ENCODE measurements at regions not wholly inside any gene's neighbourhood (a gene's known extent, or its start where the extent isn't known, plus 50 kb on each side); places are given as distances from the start of the nearest gene placed in this dataset.
"Not testable (repeated sequence)": the region's sequence is repeated elsewhere in the genome, so short reads cannot be mapped to it uniquely, and the experiment has no call there.

DNA sequence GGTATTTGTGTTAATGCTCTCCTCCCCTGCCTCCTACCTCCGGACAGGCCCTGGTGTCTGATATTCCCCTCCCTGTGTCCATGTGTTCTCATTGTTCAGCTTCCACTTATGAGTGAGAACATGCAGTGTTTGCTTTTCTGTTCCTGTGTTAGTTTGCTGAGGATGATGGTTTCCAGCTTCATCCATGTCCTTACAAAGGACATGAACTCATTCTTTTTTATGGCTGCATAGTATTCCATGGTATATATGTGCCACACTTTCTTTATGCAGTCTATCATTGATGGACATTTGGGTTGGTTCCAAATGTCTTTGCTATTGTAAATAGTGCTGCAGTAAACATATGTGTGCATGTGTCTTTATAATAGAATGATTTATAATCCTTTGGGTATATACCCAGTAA is 105.2 kb upstream of the SNX2 start:
- WGBS (ENCODE audit: insufficient coverage), result no CpG with 5 or more reads among the region's 1 CpG
- DNase-seq; H3K36me3 Mint-ChIP-seq; H3K27ac Mint-ChIP-seq; H3K9me3 ChIP-seq; H3K9me3 Mint-ChIP-seq; H3K36me3 ChIP-seq (ENCODE audit: control insufficient read depth in 2 of 2, extremely low read depth in 1 of 2, insufficient read depth in 1 of 2, low read length in 1 of 2); ATAC-seq (replicated peaks in 1 of 4); H3K27me3 ChIP-seq (replicated peaks in 1 of 2; ENCODE audit: control insufficient read depth in 2 of 2, extremely low read depth in 1 of 2, insufficient read depth in 2 of 2, low read length in 1 of 2); H3K4me3 Mint-ChIP-seq; H3K27ac ChIP-seq (ENCODE audit: low read length); POLR2A ChIA-PET; H3K4me1 ChIP-seq (ENCODE audit: control insufficient read depth in 1 of 2, extremely low read depth in 1 of 2, insufficient read depth in 2 of 2, low read length in 2 of 2); H3K4me1 Mint-ChIP-seq; CTCF ChIA-PET; H3K4me3 ChIP-seq (ENCODE audit: control insufficient read depth in 1 of 2, extremely low read depth in 1 of 2, low read length in 1 of 2): not testable (repeated sequence)
- peaks cover 15 to 18% of the 10 kb centered on the region in 2 donors for H3K27me3 Mint-ChIP-seq

DNA sequence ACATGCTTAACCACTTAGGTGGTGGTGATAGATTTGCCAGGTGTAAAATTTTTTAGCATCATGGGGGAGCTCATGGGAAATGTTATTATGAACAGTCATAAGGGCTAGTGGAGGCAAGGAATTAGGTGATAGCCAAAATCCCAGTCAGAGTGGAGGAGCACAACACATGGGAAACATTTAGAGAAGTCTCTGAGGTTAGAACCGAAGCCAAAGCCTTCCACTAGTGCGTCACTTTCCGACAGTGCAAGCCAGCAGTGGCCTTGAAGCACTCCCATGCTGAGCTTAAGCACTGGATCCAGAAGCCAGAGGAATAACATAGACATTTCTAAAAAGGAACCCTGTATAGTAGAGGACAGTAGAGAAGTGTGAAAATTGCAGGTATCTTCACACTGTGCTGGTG is 101.5 kb upstream of the SNX2 start:
- no peak for DNase-seq
- no peaks in the 10 kb centered on the region for H3K4me1 ChIP-seq (ENCODE audit: control insufficient read depth in 1 of 2, extremely low read depth in 1 of 2, insufficient read depth in 2 of 2, low read length in 2 of 2)
- CTCF ChIA-PET, result no interaction called here
- H3K27me3 Mint-ChIP-seq, result peaks cover 18 to 22% of the 10 kb centered on the region in 2 donors
- no peaks in the 10 kb centered on the region for H3K36me3 ChIP-seq (ENCODE audit: control insufficient read depth in 2 of 2, extremely low read depth in 1 of 2, insufficient read depth in 1 of 2, low read length in 1 of 2)
- no peak overlapping the region for H3K4me3 ChIP-seq (ENCODE audit: control insufficient read depth in 1 of 2, extremely low read depth in 1 of 2, low read length in 1 of 2)
- H3K9me3 Mint-ChIP-seq, result peaks cover 0 to 8% (median 8%) of the 10 kb centered on the region in 3 donors
- ATAC-seq (replicated peaks in 1 of 4), result no peak
- H3K27ac Mint-ChIP-seq, result no peak overlapping the region
- no peak overlapping the region for H3K27ac ChIP-seq (ENCODE audit: low read length)
- no peaks in the 10 kb centered on the region for H3K4me1 Mint-ChIP-seq
- H3K9me3 ChIP-seq, result no peaks in the 10 kb centered on the region
- H3K36me3 Mint-ChIP-seq, result no peaks in the 10 kb centered on the region
- no peak overlapping the region for H3K4me3 Mint-ChIP-seq
- H3K27me3 ChIP-seq (replicated peaks in 1 of 2; ENCODE audit: control insufficient read depth in 2 of 2, extremely low read depth in 1 of 2, insufficient read depth in 2 of 2, low read length in 1 of 2), result peaks cover 0 to 6% of the 10 kb centered on the region in 2 experiments
- 88% methylated on average over 1 of the region's 3 CpGs for WGBS (ENCODE audit: insufficient coverage)
- POLR2A ChIA-PET, result no interaction called here

DNA sequence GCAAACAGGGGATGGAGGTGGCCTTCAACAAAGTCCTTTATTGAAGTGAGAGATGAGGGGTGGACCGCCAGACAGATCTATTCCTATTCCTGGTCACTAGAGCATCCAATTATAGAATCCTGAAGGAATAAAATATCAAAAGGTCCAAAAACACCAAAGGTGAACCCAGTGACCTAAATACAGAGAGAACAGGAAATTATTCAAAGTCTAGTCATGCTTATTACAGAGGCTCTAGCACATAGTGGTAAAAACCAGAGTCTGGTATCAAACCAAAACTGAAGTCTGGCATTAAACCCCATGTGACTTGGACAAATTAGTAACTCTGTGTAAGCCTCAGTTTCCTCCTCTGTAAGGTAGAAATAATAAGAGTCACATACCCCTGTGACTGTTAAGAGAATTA is 100.5 kb upstream of the SNX2 start:
- no CpG with 5 or more reads among the region's 1 CpG for whole genome bisulfite sequencing (ENCODE audit: insufficient coverage)
- Histone ChIP-seq H3K4me3 (ENCODE audit: control insufficient read depth in 1 of 2, extremely low read depth in 1 of 2, low read length in 1 of 2) (no peak overlapping the region), H3K27ac (ENCODE audit: low read length) (no peak overlapping the region), H3K27me3 (replicated peaks in 1 of 2; ENCODE audit: control insufficient read depth in 2 of 2, extremely low read depth in 1 of 2, insufficient read depth in 2 of 2, low read length in 1 of 2) (peaks cover 0 to 13% of the 10 kb centered on the region in 2 experiments), H3K4me1 (ENCODE audit: control insufficient read depth in 1 of 2, extremely low read depth in 1 of 2, insufficient read depth in 2 of 2, low read length in 2 of 2) (no peaks in the 10 kb centered on the region), H3K36me3 (ENCODE audit: control insufficient read depth in 2 of 2, extremely low read depth in 1 of 2, insufficient read depth in 1 of 2, low read length in 1 of 2) (no peaks in the 10 kb centered on the region), H3K9me3 (no peaks in the 10 kb centered on the region)
- POLR2A ChIA-PET, result no interaction called here
- no peaks in the 10 kb centered on the region for H3K4me1 Mint-ChIP-seq
- ATAC-seq (replicated peaks in 1 of 4) (no peak), DNase-seq (no peak)
- CTCF ChIA-PET, result no interaction called here
- H3K9me3 Mint-ChIP-seq, result peaks cover 0 to 8% (median 8%) of the 10 kb centered on the region in 3 donors
- H3K36me3 Mint-ChIP-seq, result no peaks in the 10 kb centered on the region
- H3K27me3 Mint-ChIP-seq, result peaks cover 18 to 24% of the 10 kb centered on the region in 2 donors
- H3K27ac Mint-ChIP-seq, result no peak overlapping the region
- no peak overlapping the region for H3K4me3 Mint-ChIP-seq

DNA sequence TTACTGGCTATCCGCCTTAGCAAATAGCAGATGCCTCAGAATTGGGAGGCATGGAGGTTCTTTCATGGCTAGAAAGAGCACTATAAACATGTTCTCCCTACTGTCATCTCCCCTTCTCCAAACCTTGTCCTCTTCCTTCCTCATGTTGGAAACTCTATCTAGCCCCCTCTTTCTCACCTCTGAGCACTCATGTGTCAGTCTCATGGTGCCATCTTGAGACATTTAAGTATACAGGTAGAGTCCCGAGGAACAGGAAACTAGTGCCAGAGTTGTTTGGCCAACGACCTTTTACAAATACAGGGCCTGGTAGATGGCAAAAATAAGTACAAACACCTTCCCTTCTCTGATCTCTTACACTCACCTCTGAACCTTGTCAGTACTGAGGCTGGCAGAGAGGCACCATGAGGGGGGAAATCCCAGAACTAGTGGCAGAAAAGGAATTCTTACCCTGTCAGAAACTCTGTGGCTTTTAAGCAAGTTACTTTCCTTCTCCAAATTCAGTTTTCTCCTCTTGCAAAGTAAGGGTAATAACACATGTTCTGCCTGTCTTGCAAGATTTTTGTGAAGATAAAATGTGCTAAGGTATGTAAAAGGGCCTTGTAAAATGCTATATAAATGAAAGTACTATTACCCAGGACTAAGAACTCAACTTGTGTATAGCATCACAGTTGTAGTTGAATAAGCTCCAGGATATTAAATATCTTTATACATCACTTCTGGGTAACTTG is 94.1 kb upstream of the SNX2 start:
- Mint-ChIP-seq H3K27ac (no peak overlapping the region), H3K9me3 (no peaks in the 10 kb centered on the region), H3K27me3 (peaks cover 9 to 14% of the 10 kb centered on the region in 2 donors), H3K4me1 (no peaks in the 10 kb centered on the region), H3K36me3 (no peaks in the 10 kb centered on the region), H3K4me3 (no peak overlapping the region)
- WGBS (ENCODE audit: insufficient coverage), result no CpG with 5 or more reads among the region's 3 CpGs
- ChIA-PET POLR2A (interaction anchor here (0.6 kb wide), 2 partner anchors 14 to 20 kb away, joined by 4 to 5 read pairs; no protein-coding TSS in a partner anchor), CTCF (no interaction called here)
- H3K27me3 ChIP-seq (replicated peaks in 1 of 2; ENCODE audit: control insufficient read depth in 2 of 2, extremely low read depth in 1 of 2, insufficient read depth in 2 of 2, low read length in 1 of 2), result peaks cover 0 to 11% of the 10 kb centered on the region in 2 experiments
- DNase-seq (no peak), ATAC-seq (replicated peaks in 1 of 4) (no peak)
- no peak overlapping the region for H3K4me3 ChIP-seq (ENCODE audit: control insufficient read depth in 1 of 2, extremely low read depth in 1 of 2, low read length in 1 of 2)
- H3K9me3 ChIP-seq, result no peaks in the 10 kb centered on the region
- no peaks in the 10 kb centered on the region for H3K36me3 ChIP-seq (ENCODE audit: control insufficient read depth in 2 of 2, extremely low read depth in 1 of 2, insufficient read depth in 1 of 2, low read length in 1 of 2)
- no peaks in the 10 kb centered on the region for H3K4me1 ChIP-seq (ENCODE audit: control insufficient read depth in 1 of 2, extremely low read depth in 1 of 2, insufficient read depth in 2 of 2, low read length in 2 of 2)
- no peak overlapping the region for H3K27ac ChIP-seq (ENCODE audit: low read length)

DNA sequence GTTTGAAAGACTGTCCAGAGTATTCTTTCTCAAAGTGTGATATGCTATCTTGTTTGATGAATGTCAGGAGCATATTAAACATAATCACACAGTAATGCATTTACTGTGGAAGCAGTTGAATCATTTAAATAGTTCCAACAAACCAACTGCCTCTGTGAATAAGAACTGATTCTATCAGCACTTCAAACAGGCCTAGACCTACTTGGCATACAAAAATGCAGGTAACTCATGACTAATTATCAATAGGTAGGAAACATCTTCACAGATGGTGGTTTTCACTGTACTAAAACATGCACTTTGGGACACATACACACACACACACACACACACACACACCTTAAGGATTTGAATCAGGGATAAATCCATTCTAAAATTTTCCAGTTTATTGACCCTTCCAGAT is 91.2 kb upstream of the SNX2 start:
- Mint-ChIP-seq H3K27ac (no peak overlapping the region), H3K4me3 (no peak overlapping the region), H3K9me3 (no peaks in the 10 kb centered on the region), H3K27me3 (peaks cover 0 to 14% of the 10 kb centered on the region in 2 donors), H3K36me3 (no peaks in the 10 kb centered on the region), H3K4me1 (no peaks in the 10 kb centered on the region)
- H3K4me1 ChIP-seq (ENCODE audit: control insufficient read depth in 1 of 2, extremely low read depth in 1 of 2, insufficient read depth in 2 of 2, low read length in 2 of 2), result no peaks in the 10 kb centered on the region
- H3K9me3 ChIP-seq, result no peaks in the 10 kb centered on the region
- H3K27me3 ChIP-seq (replicated peaks in 1 of 2; ENCODE audit: control insufficient read depth in 2 of 2, extremely low read depth in 1 of 2, insufficient read depth in 2 of 2, low read length in 1 of 2), result peaks cover 0 to 4% of the 10 kb centered on the region in 2 experiments
- H3K4me3 ChIP-seq (ENCODE audit: control insufficient read depth in 1 of 2, extremely low read depth in 1 of 2, low read length in 1 of 2), result no peak overlapping the region
- ATAC-seq (replicated peaks in 1 of 4), result no peak
- CTCF ChIA-PET, result no interaction called here
- POLR2A ChIA-PET, result no interaction called here
- H3K36me3 ChIP-seq (ENCODE audit: control insufficient read depth in 2 of 2, extremely low read depth in 1 of 2, insufficient read depth in 1 of 2, low read length in 1 of 2), result no peaks in the 10 kb centered on the region
- DNase-seq, result no peak
- H3K27ac ChIP-seq (ENCODE audit: low read length), result no peak overlapping the region

DNA sequence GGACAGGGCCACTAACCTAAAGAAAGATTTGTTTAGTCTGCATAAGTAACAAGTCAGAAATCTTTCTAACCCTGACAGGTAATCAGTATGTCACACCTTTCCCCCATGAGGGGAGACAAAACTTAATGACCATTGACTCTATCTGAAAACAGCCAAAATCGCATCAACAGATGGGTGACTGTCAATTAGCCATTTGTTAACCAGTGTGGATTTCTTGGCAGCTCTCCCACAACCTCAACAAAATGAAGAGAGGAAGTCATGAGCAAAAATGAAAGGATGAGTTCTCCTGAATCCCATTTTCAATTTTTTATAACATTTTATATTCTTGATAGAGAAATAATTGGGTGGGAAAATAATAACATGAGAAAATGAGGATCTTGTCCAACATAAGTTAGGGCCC is 84.6 kb upstream of the SNX2 start:
- Histone ChIP-seq H3K27ac (ENCODE audit: low read length) (no peak overlapping the region), H3K4me3 (ENCODE audit: control insufficient read depth in 1 of 2, extremely low read depth in 1 of 2, low read length in 1 of 2) (no peak overlapping the region), H3K9me3 (no peaks in the 10 kb centered on the region), H3K27me3 (replicated peaks in 1 of 2; ENCODE audit: control insufficient read depth in 2 of 2, extremely low read depth in 1 of 2, insufficient read depth in 2 of 2, low read length in 1 of 2) (no peaks in the 10 kb centered on the region), H3K4me1 (ENCODE audit: control insufficient read depth in 1 of 2, extremely low read depth in 1 of 2, insufficient read depth in 2 of 2, low read length in 2 of 2) (no peaks in the 10 kb centered on the region), H3K36me3 (ENCODE audit: control insufficient read depth in 2 of 2, extremely low read depth in 1 of 2, insufficient read depth in 1 of 2, low read length in 1 of 2) (no peaks in the 10 kb centered on the region)
- no CpG with 5 or more reads among the region's 1 CpG for WGBS (ENCODE audit: insufficient coverage)
- ChIA-PET CTCF (no interaction called here), POLR2A (no interaction called here)
- no peaks in the 10 kb centered on the region for H3K27me3 Mint-ChIP-seq
- H3K4me1 Mint-ChIP-seq, result no peaks in the 10 kb centered on the region
- DNase-seq, result no peak
- no peaks in the 10 kb centered on the region for H3K36me3 Mint-ChIP-seq
- ATAC-seq (replicated peaks in 1 of 4), result no peak
- H3K4me3 Mint-ChIP-seq, result no peak overlapping the region
- H3K9me3 Mint-ChIP-seq, result no peaks in the 10 kb centered on the region
- H3K27ac Mint-ChIP-seq, result no peak overlapping the region

DNA sequence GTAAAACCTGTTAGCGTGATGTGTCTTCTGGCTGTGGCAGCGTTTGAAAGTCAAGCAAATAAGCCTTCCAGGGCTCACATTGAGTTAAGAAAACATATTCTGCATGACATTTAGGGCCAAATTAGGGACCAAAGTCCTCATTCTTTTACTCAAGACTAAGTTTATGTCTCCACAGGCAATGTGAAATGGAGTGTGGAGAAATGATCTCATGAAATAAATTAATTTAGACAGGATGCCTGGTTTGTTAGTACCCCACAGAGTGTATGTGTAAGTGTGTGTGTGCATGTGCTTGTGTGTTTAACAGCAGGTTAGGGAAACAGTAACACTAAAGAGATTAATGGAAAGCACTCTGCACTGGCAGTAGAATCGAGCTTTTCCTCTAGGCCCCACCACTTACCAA is 82.9 kb upstream of the SNX2 start:
- ChIA-PET POLR2A (no interaction called here), CTCF (no interaction called here)
- Mint-ChIP-seq H3K27ac (no peak overlapping the region), H3K4me1 (no peaks in the 10 kb centered on the region), H3K9me3 (no peaks in the 10 kb centered on the region), H3K27me3 (peaks cover 0 to 1% of the 10 kb centered on the region in 2 donors), H3K4me3 (no peak overlapping the region), H3K36me3 (no peaks in the 10 kb centered on the region)
- Histone ChIP-seq H3K4me3 (ENCODE audit: control insufficient read depth in 1 of 2, extremely low read depth in 1 of 2, low read length in 1 of 2) (no peak overlapping the region), H3K36me3 (ENCODE audit: control insufficient read depth in 2 of 2, extremely low read depth in 1 of 2, insufficient read depth in 1 of 2, low read length in 1 of 2) (no peaks in the 10 kb centered on the region), H3K27ac (ENCODE audit: low read length) (no peak overlapping the region), H3K9me3 (no peaks in the 10 kb centered on the region), H3K27me3 (replicated peaks in 1 of 2; ENCODE audit: control insufficient read depth in 2 of 2, extremely low read depth in 1 of 2, insufficient read depth in 2 of 2, low read length in 1 of 2) (no peaks in the 10 kb centered on the region), H3K4me1 (ENCODE audit: control insufficient read depth in 1 of 2, extremely low read depth in 1 of 2, insufficient read depth in 2 of 2, low read length in 2 of 2) (no peaks in the 10 kb centered on the region)
- ATAC-seq (replicated peaks in 1 of 4) (no peak), DNase-seq (no peak)
- 70% methylated on average over 3 of the region's 3 CpGs for WGBS (ENCODE audit: insufficient coverage)
